Activated T-helper 9 cell treated with anti-CD3 and anti-CD28 coated beads, Interleukin-2, amount 50 U/mL, for 16 hours (primary cell): ENCODE measurements at regions not wholly inside any gene's neighbourhood (a gene's known extent, or its start where the extent isn't known, plus 50 kb on each side); places are given as distances from the start of the nearest gene placed in this dataset.
"Not testable (repeated sequence)": the region's sequence is repeated elsewhere in the genome, so short reads cannot be mapped to it uniquely, and the experiment has no call there.

Experiments
- DNase-seq: peaks from one replicate; pipeline ENCODE4 v3.0.0-alpha.2; 2020; ENCODE audit warnings: low read depth

- not testable (repeated sequence) for DNase-seq
Measured at GRCh38 chr6:26799903-26800633, 140.5 kb upstream of the ZNF322 start.

DNA sequence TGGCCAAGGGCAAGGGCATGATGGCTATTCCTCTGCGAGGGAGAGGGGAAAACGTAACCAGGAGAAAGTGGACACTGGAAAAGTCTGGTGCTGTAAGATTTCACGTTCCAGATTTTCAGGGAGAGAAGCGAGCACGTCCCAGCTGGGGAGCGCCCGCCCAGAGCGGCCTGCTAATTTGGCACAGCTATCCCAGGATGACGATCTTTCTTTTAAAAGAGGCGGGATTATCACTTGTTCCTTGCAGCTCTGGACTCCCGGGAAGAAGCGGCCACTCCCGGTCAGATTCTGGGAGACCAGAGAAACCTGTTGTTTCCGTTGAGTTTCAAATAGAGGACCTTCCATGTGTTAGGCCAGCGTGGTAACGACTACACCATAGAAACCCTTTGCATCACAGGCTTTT lies 144.2 kb upstream of the ZNF322 start:
- not testable (repeated sequence) for DNase-seq

- DNase-seq = not testable (repeated sequence)
Measured at GRCh38 chr6:26811486-26812116, 152.1 kb upstream of the ZNF322 start.

DNA sequence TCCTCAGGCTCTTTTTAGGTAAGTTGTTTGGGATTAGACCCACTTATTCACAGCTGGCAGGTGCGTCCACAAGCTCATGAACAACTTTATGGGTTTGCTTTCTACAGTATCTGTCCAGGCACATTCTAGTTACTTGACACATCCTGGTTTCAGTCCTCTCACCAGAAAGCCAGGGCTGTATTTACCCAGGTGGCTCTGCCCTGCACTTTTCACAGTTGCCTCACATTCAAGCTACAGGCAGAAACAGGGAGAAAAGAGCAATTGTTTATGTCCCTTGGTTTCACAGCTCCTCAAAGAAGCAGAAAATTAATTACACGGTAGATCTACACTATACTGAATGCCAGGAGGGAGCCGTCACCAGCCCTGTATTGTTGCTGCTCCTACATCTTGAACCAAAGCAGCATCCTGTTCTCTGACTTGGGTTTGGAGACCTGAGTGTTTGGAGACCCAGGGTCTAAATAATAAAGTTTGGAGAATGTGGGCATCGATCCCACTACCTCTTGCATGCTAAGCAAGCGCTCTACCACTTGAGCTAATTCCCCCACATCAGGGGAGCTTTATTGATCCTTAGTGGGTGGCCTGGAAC lies 159.2 kb upstream of the ZNF322 start:
- DNase-seq = not testable (repeated sequence)

DNA sequence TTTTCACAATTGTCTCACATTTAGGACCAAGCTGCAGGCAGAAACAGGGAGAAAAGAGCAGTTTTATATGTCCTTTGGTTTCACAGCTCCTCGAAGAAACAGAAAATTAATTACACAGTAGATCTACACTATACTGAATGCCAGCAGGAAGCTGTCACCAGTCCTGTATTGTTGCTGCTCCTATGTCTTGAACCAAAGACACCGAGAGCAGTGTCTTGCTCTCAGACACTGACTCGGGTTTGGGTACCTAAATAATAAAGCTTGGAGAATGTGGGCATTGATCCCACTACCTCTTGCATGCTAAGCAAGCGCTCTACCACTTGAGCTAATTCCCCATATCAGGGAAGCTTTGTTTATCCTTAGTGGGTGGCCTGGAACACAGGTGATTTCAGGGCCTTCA lies 168.4 kb upstream of the ZNF322 start:
- DNase-seq = not testable (repeated sequence)

DNA sequence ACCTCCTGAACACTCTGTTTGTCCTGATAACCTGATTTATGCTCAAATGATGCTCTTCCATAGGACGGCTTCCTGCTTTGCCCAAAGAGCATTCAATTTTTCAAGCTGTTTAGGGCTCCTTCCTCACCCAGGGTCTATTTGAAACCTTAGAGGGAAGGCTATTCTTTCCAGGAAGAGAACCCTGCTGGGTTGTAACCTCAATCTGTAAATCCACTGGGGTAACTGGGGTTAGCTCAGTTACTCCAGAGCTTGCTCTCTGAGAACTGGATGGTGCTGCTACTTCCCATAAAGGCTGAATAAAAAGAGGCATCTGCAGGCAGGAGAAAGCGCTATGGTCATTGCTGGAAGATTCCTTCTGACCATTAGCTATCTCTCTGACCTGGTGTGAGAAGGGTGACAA lies 169.9 kb upstream of the ZNF322 start:
- DNase-seq = not testable (repeated sequence)

DNA sequence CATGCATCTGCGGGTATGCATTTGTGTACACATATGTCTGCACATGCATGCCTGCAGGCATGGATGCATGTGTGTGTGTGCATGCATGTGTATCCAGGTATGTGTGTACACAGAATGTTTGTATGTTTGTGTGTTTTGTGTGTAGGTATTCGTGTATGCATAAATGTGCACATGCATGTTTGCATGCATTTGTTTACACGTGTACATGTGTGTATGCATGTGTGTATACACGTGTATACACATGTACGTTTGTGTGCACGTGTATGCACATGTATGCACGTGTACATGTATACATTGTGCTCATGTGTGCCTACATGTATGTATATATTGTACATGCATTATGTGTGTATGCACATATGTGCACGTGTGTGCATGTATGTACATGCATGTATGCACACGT lies 171.4 kb upstream of the ZNF322 start:
- not testable (repeated sequence) for DNase-seq

DNA sequence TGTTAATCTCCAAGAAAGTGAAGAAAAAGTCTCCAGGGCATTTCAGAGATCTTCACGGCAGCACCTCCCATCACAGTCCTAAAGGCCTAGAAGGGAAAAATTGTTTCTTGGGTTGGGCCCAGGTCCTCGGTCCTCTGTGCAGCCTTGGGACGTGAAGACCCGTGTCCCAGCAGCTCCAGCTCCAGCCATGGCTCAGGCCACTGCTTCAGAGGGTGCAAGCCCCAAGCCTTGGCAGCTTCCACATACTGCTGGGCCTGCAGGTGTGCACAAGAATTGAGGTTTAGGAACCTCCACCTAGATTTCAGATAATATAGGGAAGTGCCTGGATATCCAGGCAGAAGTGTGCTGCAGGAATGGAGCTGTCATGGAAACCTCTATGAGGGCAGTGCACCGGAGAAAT lies 176.2 kb upstream of the ZNF322 start:
- not testable (repeated sequence) for DNase-seq

DNA sequence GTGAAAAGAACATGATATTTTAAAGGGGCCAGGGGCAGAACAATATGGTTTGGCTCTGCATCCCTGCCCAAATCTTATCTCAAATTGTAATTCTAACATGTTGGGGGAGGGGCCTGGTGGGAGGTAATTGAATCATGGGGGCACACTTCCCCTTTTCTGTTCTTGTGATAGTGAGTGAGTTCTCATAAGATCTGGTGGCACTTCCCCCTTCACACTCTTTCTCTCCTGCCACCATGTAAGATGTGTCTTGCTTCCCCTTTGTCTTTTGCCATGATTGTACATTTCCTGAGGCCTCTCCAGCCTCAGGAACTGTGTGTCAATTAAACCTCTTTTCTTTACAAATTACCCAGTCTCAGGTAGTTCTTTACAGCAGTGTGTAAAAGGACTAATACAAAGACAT lies 177.1 kb upstream of the ZNF322 start:
- not testable (repeated sequence) for DNase-seq

DNA sequence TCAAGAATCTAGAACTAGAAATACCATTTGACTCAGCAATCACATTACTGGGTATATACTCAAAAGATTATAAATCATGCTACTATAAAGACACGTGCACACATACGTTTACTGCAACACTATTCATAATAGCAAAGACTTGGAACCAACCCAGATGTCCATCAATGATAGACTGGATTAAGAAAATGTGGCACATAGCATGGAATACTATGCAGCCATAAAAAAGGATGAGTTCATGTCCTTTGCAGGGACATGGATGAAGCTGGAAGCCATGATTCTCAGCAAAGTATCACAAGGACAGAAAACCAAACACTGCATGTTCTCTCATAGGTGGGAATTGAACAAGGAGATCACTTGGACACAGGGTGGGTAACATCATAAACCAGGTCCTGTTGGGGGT lies 185.3 kb upstream of the ZNF322 start:
- not testable (repeated sequence) for DNase-seq

DNA sequence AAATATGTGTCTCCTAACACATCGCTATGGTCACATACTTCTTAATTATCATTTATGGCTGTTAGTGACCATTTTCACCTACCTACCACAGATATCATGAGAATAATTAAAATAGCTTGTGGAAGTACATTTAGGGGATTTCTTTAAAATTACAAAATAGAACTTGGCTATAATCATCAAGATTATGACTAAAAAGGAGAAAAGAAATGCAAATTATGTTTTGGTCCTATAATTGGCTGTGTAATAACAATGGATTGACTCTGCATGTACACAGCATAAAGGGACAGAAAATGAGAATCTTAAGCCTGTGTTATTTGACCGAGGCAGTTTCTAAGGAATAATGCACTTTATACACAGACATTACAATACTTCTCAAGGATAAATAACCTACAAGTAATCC lies 197.7 kb upstream of the ZNF322 start:
- not testable (repeated sequence) for DNase-seq

GRCh38 chr6:26859067-26859770 lies 199.7 kb upstream of the ZNF322 start:
- not testable (repeated sequence) for DNase-seq

GRCh38 chr6:26859771-26860163 lies 200.2 kb upstream of the ZNF322 start:
- not testable (repeated sequence) for DNase-seq

- DNase-seq = not testable (repeated sequence)
Measured at GRCh38 chr6:26861913-26862312, 202.4 kb upstream of the ZNF322 start.

DNA sequence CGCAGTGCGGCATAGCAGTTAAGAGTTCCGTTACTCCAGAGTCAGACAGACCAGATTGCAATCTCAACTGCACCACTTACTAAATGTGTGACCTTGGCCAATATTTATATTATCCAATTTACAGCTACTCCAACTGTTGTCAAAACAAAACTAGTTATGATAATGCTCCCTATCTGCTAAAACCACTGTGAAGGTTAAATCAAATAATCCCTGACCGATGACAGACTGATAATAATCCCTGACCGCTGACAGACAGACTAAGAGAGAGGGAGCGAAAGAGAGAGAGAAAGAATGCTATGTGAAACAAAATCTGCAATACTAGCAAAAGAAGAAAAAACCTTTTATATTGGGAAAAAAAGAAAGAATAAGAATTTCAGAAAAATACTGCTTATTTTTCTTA lies 204.1 kb upstream of the ZNF322 start:
- DNase-seq = not testable (repeated sequence)

GRCh38 chr6:26898785-26899184 lies 239.2 kb upstream of the ZNF322 start:
- not testable (repeated sequence) for DNase-seq

DNA sequence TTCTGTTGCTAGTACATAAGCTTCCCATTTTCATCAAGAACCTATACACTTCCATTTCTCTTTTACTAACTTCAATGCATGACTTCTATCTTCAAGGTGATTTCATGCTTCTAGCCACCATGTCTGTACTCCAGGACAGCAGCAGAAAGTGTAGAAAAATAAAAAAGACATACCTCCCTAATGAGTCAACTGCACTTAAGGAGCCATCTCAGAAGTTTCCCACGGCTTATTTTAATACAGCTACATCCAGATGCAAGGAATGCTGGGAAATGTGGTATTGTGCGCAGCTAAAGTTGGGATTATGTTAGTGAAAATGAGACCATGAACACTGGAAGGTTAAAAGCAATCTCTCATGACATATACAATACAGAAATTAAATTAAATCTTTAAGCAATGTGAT lies 264.7 kb upstream of the ZNF322 start:
- DNase-seq = not testable (repeated sequence)

DNA sequence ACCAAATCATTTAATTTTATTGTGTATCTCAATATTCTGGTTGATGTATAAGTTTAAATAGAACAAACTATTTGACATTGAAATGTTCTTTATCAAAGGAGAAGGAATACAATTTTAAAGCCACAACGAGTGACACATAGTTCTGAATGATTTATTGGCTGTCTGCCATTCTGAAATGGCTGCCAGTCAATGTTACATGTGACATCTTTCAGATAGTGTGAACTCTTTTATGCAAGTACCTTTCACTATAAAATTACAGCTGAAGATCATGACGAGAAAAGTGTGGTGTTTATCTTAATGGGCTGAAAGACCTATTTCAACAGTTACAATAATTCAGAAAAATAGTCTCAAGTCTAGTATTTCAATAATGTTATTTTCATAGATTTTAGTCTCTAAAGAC lies 268.6 kb upstream of the ZNF322 start:
- not testable (repeated sequence) for DNase-seq

GRCh38 chr6:26937258-26937657 lies 277.7 kb upstream of the ZNF322 start:
- DNase-seq = not testable (repeated sequence)

DNA sequence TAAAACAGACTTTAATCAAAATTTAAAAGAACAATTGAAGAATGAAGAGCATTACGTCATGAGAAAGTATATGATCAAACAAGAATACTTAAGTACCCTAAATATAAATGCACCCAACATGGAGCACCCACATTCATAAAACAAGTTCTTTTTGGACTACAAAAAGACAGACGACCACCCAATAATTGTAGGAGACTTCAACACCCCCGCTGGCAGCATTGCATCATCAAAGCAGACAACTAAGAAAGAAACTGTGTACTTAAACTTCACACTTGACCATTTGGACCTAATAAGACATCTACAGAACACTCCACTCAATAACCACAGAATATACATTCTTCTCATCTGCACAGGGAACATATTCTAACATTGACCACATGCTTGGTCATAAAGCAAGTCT lies 291.7 kb upstream of the ZNF322 start:
- DNase-seq = not testable (repeated sequence)

DNA sequence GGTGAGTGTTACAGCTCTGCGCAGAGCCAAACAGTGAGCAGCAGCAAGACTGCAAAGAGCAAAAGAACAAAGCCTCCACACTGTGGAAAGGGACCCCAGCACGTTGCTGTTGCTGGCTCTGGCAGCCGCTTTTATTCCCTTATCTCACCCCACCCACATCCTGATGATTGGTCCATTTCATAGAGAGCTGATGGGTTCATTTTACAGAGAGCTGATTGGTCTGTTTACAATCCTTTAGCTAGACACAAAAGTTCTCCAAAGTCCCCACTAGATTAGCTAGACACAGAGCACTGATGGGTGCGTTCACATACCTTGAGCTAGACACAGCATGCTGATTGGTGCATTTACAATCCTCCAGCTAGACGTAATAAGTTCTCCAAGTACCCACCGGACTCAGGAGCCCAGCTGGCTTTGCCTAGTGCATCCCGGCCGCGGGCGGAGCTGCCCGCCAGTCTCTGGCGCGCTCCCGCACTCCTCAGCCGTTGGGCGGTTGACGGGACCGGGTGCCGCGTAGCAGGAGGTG lies 291.4 kb upstream of the PRSS16 start:
- DNase-seq = not testable (repeated sequence)

- peak; percentile 76 for DNase-seq
Measured at GRCh38 chr6:26956601-26957184, 290.8 kb upstream of the PRSS16 start.
